HCT116 (cell line): ENCODE measurements at regions not wholly inside any gene's neighbourhood (a gene's known extent, or its start where the extent isn't known, plus 50 kb on each side); places are given as distances from the start of the nearest gene placed in this dataset.

ENCODE experiments used
- CEBPB ChIP-seq: IDR thresholded peaks from 2 replicates; pipeline ENCODE4 v1.6.1; 2012; ENCODE audit warnings: low read depth
- CTCF ChIP-seq, 3 experiments: fragments of 200-600 bp in 1 of 3; sonication (generic) in 1 of 3; IDR thresholded peaks in 2 of 3; conservative IDR thresholded peaks in 1 of 3; 2 replicates each; pipeline ENCODE4 v1.5.1; 2012 to 2017; ENCODE audit warnings: low read depth in 2 of 3, low read length in 2 of 3, antibody characterized with exemption in 1 of 3, borderline replicate concordance in 1 of 3, control low read depth in 1 of 3, mild to moderate bottlenecking in 1 of 3, mixed read lengths in 1 of 3, mixed run types in 1 of 3, moderate library complexity in 1 of 3; ENCODE audit not compliant: insufficient read depth in 1 of 3
- POLR2A ChIP-seq: IDR thresholded peaks from 2 replicates; pipeline ENCODE4 v1.7.0; 2011; ENCODE audit warnings: borderline replicate concordance; ENCODE audit not compliant: insufficient read depth, insufficient read length; ENCODE audit errors: extremely low read depth
- RAD21 ChIP-seq: IDR thresholded peaks from 2 replicates; pipeline ENCODE4 v1.6.1; 2012; ENCODE audit warnings: low read depth, mild to moderate bottlenecking
- REST ChIP-seq: IDR thresholded peaks from 2 replicates; pipeline ENCODE4 v1.6.1; 2012; ENCODE audit warnings: low read depth

- TF ChIP-seq POLR2A (no peak), REST (no peak), CEBPB (no peak), CTCF (IDR thresholded peaks at IDR 0.05 in 2 of 3, conservative IDR thresholded peaks at IDR 0.05 in 1 of 3; ENCODE audit: borderline replicate concordance in 1 of 3, insufficient read depth in 1 of 3, low read depth in 2 of 3, low read length in 2 of 3) (no peak), RAD21 (no peak)
Observed at GRCh38 chr5:40347981-40348725, 331.6 kb upstream of the PTGER4 start.
